HCT116 (cell line): ENCODE measurements at regions not wholly inside any gene's neighbourhood (a gene's known extent, or its start where the extent isn't known, plus 50 kb on each side); places are given as distances from the start of the nearest gene placed in this dataset.
"Not testable (repeated sequence)": the region's sequence is repeated elsewhere in the genome, so short reads cannot be mapped to it uniquely, and the experiment has no call there.

Experiments
- CEBPB ChIP-seq: IDR thresholded peaks from 2 replicates; pipeline ENCODE4 v1.6.1; 2012; ENCODE audit warnings: low read depth
- ELF1 ChIP-seq: IDR thresholded peaks from 2 replicates; pipeline ENCODE4 v1.6.1; 2012; ENCODE audit warnings: low read depth, borderline replicate concordance
- EZH2 ChIP-seq: fragments of 200-600 bp; sonication (generic); IDR thresholded peaks from 2 replicates; pipeline ENCODE4 v1.6.1; 2017; ENCODE audit warnings: antibody characterized with exemption, mixed run types
- JUND ChIP-seq: IDR thresholded peaks from 2 replicates; pipeline ENCODE4 v1.6.1; 2012
- POLR2A ChIP-seq: IDR thresholded peaks from 2 replicates; pipeline ENCODE4 v1.7.0; 2011; ENCODE audit warnings: borderline replicate concordance; ENCODE audit not compliant: insufficient read depth, insufficient read length; ENCODE audit errors: extremely low read depth
- POLR2AphosphoS5 ChIP-seq: IDR thresholded peaks from 2 replicates; pipeline ENCODE4 v1.6.1; 2011; ENCODE audit warnings: mild to moderate bottlenecking, low read depth, low read length, moderate library complexity
- RAD21 ChIP-seq: IDR thresholded peaks from 2 replicates; pipeline ENCODE4 v1.6.1; 2012; ENCODE audit warnings: low read depth, mild to moderate bottlenecking
- SIN3A ChIP-seq: IDR thresholded peaks from 2 replicates; pipeline ENCODE4 v1.6.1; 2012; ENCODE audit warnings: low read depth
- SP1 ChIP-seq: IDR thresholded peaks from 2 replicates; pipeline ENCODE4 v1.6.1; 2012; ENCODE audit warnings: low read depth
- YY1 ChIP-seq: IDR thresholded peaks from 2 replicates; pipeline ENCODE4 v1.6.1; 2011; ENCODE audit warnings: low read length, low read depth, moderate library complexity, mild to moderate bottlenecking; ENCODE audit not compliant: insufficient replicate concordance; ENCODE audit errors: extremely low read depth
- TF ChIP-seq, protein P1 (sequence below): IDR thresholded peaks from 2 replicates; pipeline ENCODE4 v1.6.1; 2012; ENCODE audit warnings: low read depth
- TF ChIP-seq, protein P2 (sequence below), 3 experiments: fragments of 200-600 bp in 1 of 3; sonication (generic) in 1 of 3; IDR thresholded peaks in 2 of 3; conservative IDR thresholded peaks in 1 of 3; 2 replicates each; pipeline ENCODE4 v1.5.1; 2012 to 2017; ENCODE audit warnings: low read depth in 2 of 3, low read length in 2 of 3, antibody characterized with exemption in 1 of 3, borderline replicate concordance in 1 of 3, control low read depth in 1 of 3, mild to moderate bottlenecking in 1 of 3, mixed read lengths in 1 of 3, mixed run types in 1 of 3, moderate library complexity in 1 of 3; ENCODE audit not compliant: insufficient read depth in 1 of 3
- TF ChIP-seq, protein P3 (sequence below): IDR thresholded peaks from 2 replicates; pipeline ENCODE4 v1.6.1; 2011; ENCODE audit warnings: mild to moderate bottlenecking, low read length, moderate library complexity; ENCODE audit not compliant: insufficient replicate concordance; ENCODE audit errors: extremely low read depth

- not testable (repeated sequence) for TF ChIP-seq POLR2A, POLR2AphosphoS5, CEBPB, SP1, EZH2, YY1, RAD21, ELF1, JUND, SIN3A
- TF ChIP-seq, protein P1, sequence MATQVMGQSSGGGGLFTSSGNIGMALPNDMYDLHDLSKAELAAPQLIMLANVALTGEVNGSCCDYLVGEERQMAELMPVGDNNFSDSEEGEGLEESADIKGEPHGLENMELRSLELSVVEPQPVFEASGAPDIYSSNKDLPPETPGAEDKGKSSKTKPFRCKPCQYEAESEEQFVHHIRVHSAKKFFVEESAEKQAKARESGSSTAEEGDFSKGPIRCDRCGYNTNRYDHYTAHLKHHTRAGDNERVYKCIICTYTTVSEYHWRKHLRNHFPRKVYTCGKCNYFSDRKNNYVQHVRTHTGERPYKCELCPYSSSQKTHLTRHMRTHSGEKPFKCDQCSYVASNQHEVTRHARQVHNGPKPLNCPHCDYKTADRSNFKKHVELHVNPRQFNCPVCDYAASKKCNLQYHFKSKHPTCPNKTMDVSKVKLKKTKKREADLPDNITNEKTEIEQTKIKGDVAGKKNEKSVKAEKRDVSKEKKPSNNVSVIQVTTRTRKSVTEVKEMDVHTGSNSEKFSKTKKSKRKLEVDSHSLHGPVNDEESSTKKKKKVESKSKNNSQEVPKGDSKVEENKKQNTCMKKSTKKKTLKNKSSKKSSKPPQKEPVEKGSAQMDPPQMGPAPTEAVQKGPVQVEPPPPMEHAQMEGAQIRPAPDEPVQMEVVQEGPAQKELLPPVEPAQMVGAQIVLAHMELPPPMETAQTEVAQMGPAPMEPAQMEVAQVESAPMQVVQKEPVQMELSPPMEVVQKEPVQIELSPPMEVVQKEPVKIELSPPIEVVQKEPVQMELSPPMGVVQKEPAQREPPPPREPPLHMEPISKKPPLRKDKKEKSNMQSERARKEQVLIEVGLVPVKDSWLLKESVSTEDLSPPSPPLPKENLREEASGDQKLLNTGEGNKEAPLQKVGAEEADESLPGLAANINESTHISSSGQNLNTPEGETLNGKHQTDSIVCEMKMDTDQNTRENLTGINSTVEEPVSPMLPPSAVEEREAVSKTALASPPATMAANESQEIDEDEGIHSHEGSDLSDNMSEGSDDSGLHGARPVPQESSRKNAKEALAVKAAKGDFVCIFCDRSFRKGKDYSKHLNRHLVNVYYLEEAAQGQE, result not testable (repeated sequence)
- TF ChIP-seq, protein P2, sequence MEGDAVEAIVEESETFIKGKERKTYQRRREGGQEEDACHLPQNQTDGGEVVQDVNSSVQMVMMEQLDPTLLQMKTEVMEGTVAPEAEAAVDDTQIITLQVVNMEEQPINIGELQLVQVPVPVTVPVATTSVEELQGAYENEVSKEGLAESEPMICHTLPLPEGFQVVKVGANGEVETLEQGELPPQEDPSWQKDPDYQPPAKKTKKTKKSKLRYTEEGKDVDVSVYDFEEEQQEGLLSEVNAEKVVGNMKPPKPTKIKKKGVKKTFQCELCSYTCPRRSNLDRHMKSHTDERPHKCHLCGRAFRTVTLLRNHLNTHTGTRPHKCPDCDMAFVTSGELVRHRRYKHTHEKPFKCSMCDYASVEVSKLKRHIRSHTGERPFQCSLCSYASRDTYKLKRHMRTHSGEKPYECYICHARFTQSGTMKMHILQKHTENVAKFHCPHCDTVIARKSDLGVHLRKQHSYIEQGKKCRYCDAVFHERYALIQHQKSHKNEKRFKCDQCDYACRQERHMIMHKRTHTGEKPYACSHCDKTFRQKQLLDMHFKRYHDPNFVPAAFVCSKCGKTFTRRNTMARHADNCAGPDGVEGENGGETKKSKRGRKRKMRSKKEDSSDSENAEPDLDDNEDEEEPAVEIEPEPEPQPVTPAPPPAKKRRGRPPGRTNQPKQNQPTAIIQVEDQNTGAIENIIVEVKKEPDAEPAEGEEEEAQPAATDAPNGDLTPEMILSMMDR (IDR thresholded peaks at IDR 0.05 in 2 of 3, conservative IDR thresholded peaks at IDR 0.05 in 1 of 3; ENCODE audit: borderline replicate concordance in 1 of 3, insufficient read depth in 1 of 3, low read depth in 2 of 3, low read length in 2 of 3), result not testable (repeated sequence)
- TF ChIP-seq, protein P3, sequence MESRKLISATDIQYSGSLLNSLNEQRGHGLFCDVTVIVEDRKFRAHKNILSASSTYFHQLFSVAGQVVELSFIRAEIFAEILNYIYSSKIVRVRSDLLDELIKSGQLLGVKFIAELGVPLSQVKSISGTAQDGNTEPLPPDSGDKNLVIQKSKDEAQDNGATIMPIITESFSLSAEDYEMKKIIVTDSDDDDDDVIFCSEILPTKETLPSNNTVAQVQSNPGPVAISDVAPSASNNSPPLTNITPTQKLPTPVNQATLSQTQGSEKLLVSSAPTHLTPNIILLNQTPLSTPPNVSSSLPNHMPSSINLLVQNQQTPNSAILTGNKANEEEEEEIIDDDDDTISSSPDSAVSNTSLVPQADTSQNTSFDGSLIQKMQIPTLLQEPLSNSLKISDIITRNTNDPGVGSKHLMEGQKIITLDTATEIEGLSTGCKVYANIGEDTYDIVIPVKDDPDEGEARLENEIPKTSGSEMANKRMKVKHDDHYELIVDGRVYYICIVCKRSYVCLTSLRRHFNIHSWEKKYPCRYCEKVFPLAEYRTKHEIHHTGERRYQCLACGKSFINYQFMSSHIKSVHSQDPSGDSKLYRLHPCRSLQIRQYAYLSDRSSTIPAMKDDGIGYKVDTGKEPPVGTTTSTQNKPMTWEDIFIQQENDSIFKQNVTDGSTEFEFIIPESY, result not testable (repeated sequence)
Measured at GRCh38 chr21:5121399-5121798, 5400.0 kb upstream of the TPTE start.
